GM19043 (cell line): ENCODE measurements at regions not wholly inside any gene's neighbourhood (a gene's known extent, or its start where the extent isn't known, plus 50 kb on each side); places are given as distances from the start of the nearest gene placed in this dataset.
"Not testable (repeated sequence)": the region's sequence is repeated elsewhere in the genome, so short reads cannot be mapped to it uniquely, and the experiment has no call there.

Experiments
- ATAC-seq: cut with Tn5 transposase; IDR thresholded peaks from one replicate; pipeline ENCODE4 v1.9.1; 2021; ENCODE audit warnings: low read depth; ENCODE audit not compliant: unreplicated experiment

GRCh38 chr1:224061436-224061835, 52.5 kb upstream of the FBXO28 start:
- no peak for ATAC-seq

GRCh38 chr1:224059897-224060427, 53.9 kb upstream of the FBXO28 start:
- no peak for ATAC-seq

GRCh38 chr1:224058303-224058702, 55.6 kb upstream of the FBXO28 start:
- ATAC-seq, result no peak

DNA sequence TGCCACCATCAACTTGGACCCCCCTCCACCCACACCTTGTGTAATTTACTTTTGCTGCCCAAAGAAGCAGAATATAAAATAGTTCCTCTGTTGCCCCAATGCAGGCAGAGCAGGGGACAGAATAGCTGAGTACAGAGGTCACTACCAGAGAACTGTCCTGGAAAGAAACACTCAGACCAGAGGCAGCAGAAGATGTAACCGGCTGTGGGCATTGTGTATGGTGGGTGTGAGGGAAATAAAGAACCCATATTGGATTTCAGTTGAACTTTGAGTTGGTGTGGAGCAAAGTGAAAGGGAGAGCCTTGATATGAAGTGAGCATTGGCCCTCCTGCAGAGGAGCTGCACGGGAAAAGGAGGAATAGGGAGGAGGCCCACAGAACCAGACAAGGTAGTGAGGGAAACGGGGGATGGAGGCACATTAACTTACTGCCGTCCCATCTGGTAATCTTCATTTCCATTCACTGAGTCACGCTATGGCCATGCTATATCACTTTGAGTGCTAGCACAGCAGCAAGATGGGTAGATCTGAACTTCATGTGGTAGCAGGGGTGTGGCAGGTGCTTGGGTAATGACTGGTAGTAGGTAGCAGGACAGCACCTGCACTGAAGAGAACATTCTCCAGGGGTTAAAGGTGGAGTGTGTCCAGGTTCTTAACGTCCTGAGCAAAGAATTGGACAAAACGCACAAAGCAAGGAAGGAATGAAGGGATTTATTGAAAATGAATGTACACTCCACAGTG, 56.3 kb upstream of the FBXO28 start:
- no peak for ATAC-seq

DNA sequence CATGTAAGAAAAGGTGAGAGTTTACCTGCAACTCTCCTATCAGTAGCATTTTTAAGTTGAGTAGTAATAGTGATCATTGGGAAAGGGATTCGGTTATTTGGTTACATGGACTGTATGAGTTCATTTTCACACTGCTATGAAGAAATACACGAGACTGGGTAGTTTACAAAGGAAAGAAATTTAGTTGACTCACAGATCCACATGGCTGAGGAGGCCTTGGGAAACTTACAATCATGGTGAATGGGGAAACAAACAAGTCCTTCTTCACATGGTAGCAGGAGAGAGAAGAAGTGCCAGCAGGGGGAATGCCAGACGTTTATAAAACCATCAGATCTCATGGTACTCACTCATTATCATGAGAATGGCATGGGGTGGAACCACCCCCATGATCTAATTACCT, 59.3 kb upstream of the FBXO28 start:
- no peak for ATAC-seq

DNA sequence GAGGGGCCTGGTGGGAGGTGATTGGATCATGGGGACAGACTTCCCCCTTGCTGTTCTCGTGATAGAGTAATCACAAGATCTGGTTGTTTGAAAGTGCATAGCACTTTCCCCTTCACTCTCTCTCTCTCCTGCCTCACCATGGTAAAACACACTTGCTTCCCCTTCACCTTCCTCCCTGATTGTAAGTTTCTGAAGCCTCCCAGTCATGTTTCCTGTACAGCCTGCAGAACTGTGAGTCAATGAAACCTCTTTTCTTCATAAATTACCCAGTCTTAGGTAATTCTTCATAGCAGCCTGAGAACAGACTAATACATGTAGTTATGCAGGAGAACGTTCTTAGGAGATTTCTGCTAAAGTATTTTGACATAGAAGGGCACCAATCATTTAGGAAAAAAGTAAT, 59.9 kb upstream of the FBXO28 start:
- no peak for ATAC-seq

- no peak for ATAC-seq
Measured at GRCh38 chr1:224053456-224053855, 60.5 kb upstream of the FBXO28 start.

DNA sequence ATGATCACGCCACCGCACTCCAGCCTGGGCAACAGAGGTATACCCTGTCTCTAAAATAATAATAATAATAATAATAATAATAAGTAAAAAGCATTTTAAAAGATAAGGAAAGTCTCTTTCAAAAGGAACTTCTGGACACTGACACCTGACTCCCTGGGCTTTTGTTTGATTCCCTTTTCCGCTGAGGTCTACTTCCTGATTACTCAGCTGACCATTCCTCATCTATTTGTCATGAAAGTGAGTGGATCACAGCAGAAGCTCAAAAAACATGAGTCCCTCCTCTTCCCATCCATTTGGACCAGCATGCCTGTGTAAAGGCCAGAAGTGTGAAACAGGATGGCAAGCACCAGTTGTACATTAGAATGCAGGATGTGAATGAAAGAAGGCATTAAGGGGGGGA, 61.1 kb upstream of the FBXO28 start:
- no peak for ATAC-seq

GRCh38 chr1:224051782-224052181, 62.1 kb upstream of the FBXO28 start:
- not testable (repeated sequence) for ATAC-seq

DNA sequence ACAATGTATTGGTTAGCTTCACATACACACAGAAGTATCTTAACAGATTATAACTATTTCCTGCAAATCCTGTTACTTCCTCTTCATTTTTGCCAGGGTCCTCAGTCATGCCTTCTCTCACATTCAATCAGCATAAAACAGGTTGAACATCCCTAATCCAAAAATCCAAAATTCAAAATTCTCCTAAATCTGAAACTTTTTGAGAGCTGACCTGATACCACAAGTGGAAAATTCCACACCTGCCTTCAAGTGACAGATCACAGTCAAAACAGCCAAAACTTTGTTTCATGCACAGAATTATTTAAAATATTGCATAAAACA, 62.9 kb upstream of the FBXO28 start:
- ATAC-seq, result no peak

DNA sequence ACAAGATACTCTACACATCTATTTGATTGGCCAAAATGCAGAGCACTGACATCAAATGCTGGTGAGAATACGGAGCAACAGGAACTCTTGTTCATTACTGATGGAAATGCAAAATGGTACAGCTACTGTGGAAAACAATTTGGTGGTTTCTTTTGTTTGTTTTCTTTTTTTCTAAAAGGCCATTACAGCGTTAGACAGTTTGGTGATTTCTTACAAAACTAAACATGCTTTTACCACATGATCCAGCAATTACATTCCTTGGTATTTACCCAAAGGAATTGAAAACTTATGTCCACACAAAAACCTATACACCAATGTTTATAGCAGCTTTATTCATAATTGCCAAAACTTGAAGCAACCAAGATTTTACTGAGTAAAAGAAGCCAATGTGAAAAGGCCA, 66.4 kb upstream of the FBXO28 start:
- ATAC-seq, result no peak

DNA sequence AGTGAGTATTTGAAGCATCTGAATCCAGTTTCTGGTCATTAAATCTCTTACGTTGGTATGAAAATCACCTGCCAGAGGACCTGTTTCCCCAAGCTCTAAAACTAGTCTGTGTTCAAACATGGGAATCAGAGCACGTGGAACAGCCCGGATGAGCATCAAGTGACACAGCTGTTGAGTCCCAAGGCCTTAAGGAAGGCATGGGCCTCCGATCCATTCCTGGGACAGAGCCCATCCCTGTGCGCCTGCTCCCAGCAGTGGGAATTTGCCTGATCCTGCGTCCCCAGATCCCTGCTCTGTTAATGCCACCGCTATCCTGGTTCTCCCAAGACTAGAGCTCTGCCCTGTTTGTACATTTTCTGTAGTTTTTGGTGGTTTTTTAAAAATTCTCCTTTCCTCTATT, 68.4 kb upstream of the FBXO28 start:
- no peak for ATAC-seq

- ATAC-seq, result no peak
Measured at GRCh38 chr1:224044420-224044819, 69.5 kb upstream of the FBXO28 start.

DNA sequence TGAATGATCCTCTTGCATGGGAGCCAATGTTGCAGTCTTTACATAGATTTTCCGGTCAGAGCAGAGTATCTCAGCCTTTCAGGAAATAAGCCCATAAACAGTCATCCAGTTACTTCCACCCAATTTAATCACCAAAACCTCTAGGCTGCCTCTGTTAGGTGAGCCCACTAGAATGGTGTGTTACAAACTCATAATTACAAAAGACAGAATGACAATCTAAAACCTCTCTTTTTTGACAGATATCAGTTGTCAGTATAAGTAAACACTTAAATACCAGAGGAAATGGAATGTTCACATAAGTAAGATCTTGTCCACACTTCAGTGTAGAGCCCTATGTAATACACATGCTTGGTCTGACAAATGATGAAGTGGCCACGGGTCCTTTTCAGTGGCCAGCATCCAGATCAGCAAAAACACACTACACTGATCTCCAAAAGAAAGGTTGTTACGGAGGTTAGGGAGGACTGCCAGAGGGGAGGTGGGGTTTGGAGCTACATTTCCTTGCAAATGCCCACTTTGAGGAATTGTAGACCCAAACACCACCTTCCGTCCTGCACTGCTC, 71.3 kb upstream of the FBXO28 start:
- no peak for ATAC-seq

- ATAC-seq, result no peak
Measured at GRCh38 chr1:224041032-224041431, 72.9 kb upstream of the FBXO28 start.

- not testable (repeated sequence) for ATAC-seq
Measured at GRCh38 chr1:224040423-224040822, 73.5 kb upstream of the FBXO28 start.

DNA sequence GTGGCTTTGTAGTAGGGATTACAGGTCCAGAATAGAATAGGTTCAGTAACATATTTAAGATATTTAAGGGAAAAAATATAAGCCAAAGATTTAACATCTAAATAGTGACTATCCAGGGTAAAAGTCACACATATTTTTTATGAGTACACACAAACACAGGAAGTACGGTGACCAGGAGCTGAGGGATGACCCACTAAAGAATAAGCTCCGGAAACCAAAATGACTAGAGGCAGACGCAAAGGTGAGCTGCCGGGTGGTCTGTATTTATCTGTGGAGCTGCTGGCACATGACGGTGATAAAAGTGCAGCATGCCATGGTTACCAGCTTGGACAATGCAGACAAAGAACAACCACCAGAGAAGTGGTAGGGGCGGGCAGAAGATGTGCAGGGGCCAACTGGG, 73.9 kb upstream of the FBXO28 start:
- ATAC-seq, result not testable (repeated sequence)

DNA sequence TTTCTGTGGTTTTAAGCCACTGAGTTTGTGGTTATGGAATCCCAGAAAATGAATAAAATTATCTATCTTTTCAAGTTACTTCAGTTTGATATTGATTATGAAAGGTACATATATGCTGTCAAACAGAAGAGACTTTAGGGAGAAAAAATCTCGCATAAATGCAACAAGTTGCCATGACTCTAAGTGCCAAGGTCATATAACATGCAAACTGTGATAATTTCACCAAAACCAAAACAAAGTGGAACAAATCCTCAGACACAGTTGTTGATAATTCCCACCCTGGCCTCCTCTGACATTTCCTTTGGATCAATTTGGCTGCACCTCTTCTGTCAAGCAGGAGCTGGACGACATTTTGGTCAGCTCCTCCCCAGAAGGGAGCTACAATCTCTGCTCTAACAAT, 75.1 kb upstream of the FBXO28 start:
- ATAC-seq, result not testable (repeated sequence)

DNA sequence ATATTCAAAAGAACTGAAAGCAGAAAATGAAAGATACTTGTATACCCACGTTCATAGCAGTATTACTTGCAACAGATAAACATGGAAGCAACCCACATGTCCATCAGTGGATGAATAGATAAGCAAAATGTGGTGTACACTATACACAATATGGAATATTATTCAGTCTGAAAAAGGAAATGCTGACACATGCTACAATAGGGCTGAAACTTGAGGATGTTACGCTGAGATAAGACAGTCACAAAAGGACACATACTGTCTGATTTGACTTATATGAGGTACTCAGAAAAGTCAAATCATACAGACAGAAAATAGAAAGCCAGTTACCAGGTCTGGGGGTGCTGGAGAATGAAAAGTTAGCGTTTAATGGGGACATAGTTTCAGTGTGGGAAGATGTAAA, 76.5 kb upstream of the FBXO28 start:
- not testable (repeated sequence) for ATAC-seq

DNA sequence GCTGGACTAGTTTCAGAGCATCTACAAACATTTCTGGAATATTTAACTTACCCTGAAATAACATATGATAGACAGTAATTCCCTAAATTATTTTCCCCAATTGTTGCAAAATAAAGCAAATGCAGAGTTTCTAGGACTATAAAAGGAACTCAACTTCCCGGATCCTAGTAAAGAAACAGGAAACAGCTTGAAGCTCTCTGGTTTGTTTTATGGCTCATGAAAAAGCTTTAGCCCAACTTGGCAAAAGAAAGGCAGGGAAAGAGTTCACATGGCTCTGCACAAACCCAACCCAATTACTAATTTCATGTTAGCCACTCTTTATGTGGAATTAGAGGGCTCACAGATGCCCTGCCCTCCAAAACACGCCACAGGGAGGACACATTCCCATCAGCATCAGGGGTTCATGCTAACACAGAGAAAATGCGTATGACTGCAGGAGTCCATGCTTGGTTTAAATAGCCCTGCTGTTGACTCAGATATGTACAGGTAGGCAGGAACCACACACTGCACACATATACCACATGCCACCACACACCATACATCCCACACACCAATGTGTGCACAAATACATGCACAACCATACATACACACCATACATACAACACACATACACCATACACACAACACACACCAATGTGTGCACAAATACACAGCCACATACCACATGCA, 81.2 kb upstream of the FBXO28 start:
- not testable (repeated sequence) for ATAC-seq

GRCh38 chr1:224031986-224032385, 81.9 kb upstream of the FBXO28 start:
- not testable (repeated sequence) for ATAC-seq

- ATAC-seq, result not testable (repeated sequence)
Measured at GRCh38 chr1:224030257-224030656, 83.7 kb upstream of the FBXO28 start.
